ENCODE measurements at regions not wholly inside any gene's neighbourhood (a gene's known extent, or its start where the extent isn't known, plus 50 kb on each side); places are given as distances from the start of the nearest gene placed in this dataset.

GRCh38 chr12:14303661-14304155 is 61.8 kb upstream of the ATF7IP start:
- Histone ChIP-seq H3K4me3 (no peak overlapping the region), H3K36me3 (ENCODE audit: low read depth) (no peaks in the 10 kb centered on the region), H3K4me1 (ENCODE audit: low read depth) (no peaks in the 10 kb centered on the region), H3K9me3 (no peaks in the 10 kb centered on the region)
- ATAC-seq (no peak), DNase-seq (no peak)
- TF ChIP-seq CTCF (IDR thresholded peaks at IDR 0.05) = no peak
- intact Hi-C loops (cut with DNase I, micrococcal nuclease) = no loop called here

- Histone ChIP-seq H3K4me3 (no peak overlapping the region), H3K4me1 (ENCODE audit: low read depth) (no peaks in the 10 kb centered on the region), H3K9me3 (no peaks in the 10 kb centered on the region), H3K36me3 (ENCODE audit: low read depth) (no peaks in the 10 kb centered on the region)
- TF ChIP-seq CTCF (IDR thresholded peaks at IDR 0.05) = no peak
- ATAC-seq = no peak
- intact Hi-C loops (cut with DNase I, micrococcal nuclease) = no loop called here
- no peak for DNase-seq
These were observed 58.5 kb upstream of the ATF7IP start for GRCh38 chr12:14307004-14307403.

- DNase-seq = no peak
- H3K36me3 ChIP-seq (ENCODE audit: low read depth) = no peaks in the 10 kb centered on the region
- no peak overlapping the region for H3K4me3 ChIP-seq
- intact Hi-C loops (cut with DNase I, micrococcal nuclease) = no loop called here
- no peaks in the 10 kb centered on the region for H3K9me3 ChIP-seq
- no peaks in the 10 kb centered on the region for H3K4me1 ChIP-seq (ENCODE audit: low read depth)
- no peak for TF ChIP-seq CTCF (IDR thresholded peaks at IDR 0.05)
- ATAC-seq = no peak
These were observed 57.0 kb upstream of the ATF7IP start for GRCh38 chr12:14308516-14308915.

- no peaks in the 10 kb centered on the region for H3K9me3 ChIP-seq
- no peaks in the 10 kb centered on the region for H3K36me3 ChIP-seq (ENCODE audit: low read depth)
- ATAC-seq (no peak), DNase-seq (no peak)
- intact Hi-C loops (cut with DNase I, micrococcal nuclease) = no loop called here
- TF ChIP-seq CTCF (IDR thresholded peaks at IDR 0.05) = no peak
- H3K4me1 ChIP-seq (ENCODE audit: low read depth) = no peaks in the 10 kb centered on the region
- H3K4me3 ChIP-seq = no peak overlapping the region
These were observed 54.6 kb upstream of the ATF7IP start for GRCh38 chr12:14310866-14311265.

GRCh38 chr12:14313379-14314138 is 51.9 kb upstream of the ATF7IP start:
- H3K36me3 ChIP-seq (ENCODE audit: low read depth) = no peaks in the 10 kb centered on the region
- ATAC-seq = no peak
- no peaks in the 10 kb centered on the region for H3K9me3 ChIP-seq
- DNase-seq = no peak
- TF ChIP-seq CTCF (IDR thresholded peaks at IDR 0.05) = no peak
- H3K4me1 ChIP-seq (ENCODE audit: low read depth) = no peaks in the 10 kb centered on the region
- intact Hi-C loops (cut with DNase I, micrococcal nuclease) = no loop called here
- H3K4me3 ChIP-seq = no peak overlapping the region
